ENCODE measurements at regions not wholly inside any gene's neighbourhood (a gene's known extent, or its start where the extent isn't known, plus 50 kb on each side); places are given as distances from the start of the nearest gene placed in this dataset.

- DNase-seq (no peak), ATAC-seq (ENCODE audit: insufficient read depth, low FRiP score) (no peak)
- 89 to 90% methylated on average over 1 of the region's 1 CpG for WGBS, 2 donors
- Histone ChIP-seq H3K27me3 (ENCODE audit: control insufficient read depth in 3 of 3, insufficient read depth in 3 of 3, low read length in 2 of 3) (no peaks in the 10 kb centered on the region), H3K4me3 (no peak overlapping the region), H3K27ac (ENCODE audit: low read depth in 1 of 2, low read length in 1 of 2) (no peak overlapping the region), H3K36me3 (ENCODE audit: control insufficient read depth in 4 of 4, insufficient read depth in 4 of 4, low read length in 4 of 4) (no peaks in the 10 kb centered on the region), H3K9ac (ENCODE audit: insufficient read depth in 1 of 2, low read length in 2 of 2) (no peak overlapping the region), H3K9me3 (ENCODE audit: control insufficient read depth in 4 of 4, insufficient read depth in 3 of 4, low read length in 3 of 4) (no peaks in the 10 kb centered on the region), H3K4me1 (ENCODE audit: control insufficient read depth in 5 of 5, insufficient read depth in 5 of 5, low read length in 5 of 5) (no peaks in the 10 kb centered on the region)
- no peak for TF ChIP-seq CTCF (IDR thresholded peaks at IDR 0.05; ENCODE audit: control extremely low read depth, extremely low read depth)
Measured at GRCh38 chr4:134720030-134720429, 518.4 kb upstream of the PABPC4L start.

GRCh38 chr4:134708616-134709015 is 507.0 kb upstream of the PABPC4L start:
- no peaks in the 10 kb centered on the region for H3K4me1 ChIP-seq (ENCODE audit: control insufficient read depth in 5 of 5, insufficient read depth in 5 of 5, low read length in 5 of 5)
- H3K27me3 ChIP-seq (ENCODE audit: control insufficient read depth in 3 of 3, insufficient read depth in 3 of 3, low read length in 2 of 3) = no peaks in the 10 kb centered on the region
- H3K9ac ChIP-seq (ENCODE audit: insufficient read depth in 1 of 2, low read length in 2 of 2) = no peak overlapping the region
- H3K36me3 ChIP-seq (ENCODE audit: control insufficient read depth in 4 of 4, insufficient read depth in 4 of 4, low read length in 4 of 4) = no peaks in the 10 kb centered on the region
- H3K27ac ChIP-seq (ENCODE audit: low read depth in 1 of 2, low read length in 1 of 2) = no peak overlapping the region
- no peak overlapping the region for H3K4me3 ChIP-seq
- DNase-seq (no peak), ATAC-seq (ENCODE audit: insufficient read depth, low FRiP score) (no peak)
- TF ChIP-seq CTCF (IDR thresholded peaks at IDR 0.05; ENCODE audit: control extremely low read depth, extremely low read depth) = no peak
- H3K9me3 ChIP-seq (ENCODE audit: control insufficient read depth in 4 of 4, insufficient read depth in 3 of 4, low read length in 3 of 4) = peaks cover 0 to 3% (median 1%) of the 10 kb centered on the region in 4 donors

DNA sequence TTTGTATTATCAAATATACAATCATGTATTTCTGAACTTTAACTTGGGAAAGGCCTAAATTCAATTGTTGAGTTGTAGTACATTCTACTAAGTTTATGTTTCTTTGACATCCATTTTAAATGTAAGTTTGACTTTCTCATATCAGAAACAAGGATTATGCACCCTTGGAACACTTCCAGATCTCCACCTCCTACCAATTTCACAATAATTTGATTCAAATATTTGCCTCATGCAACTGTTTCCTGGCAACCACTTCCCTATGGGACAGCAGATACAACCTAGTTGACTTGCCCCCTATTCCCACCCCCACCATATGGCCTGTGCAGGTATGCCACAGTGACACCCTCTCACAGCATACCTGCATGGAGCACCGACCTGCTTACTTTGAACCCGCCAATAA is 506.4 kb upstream of the PABPC4L start:
- Histone ChIP-seq H3K27me3 (ENCODE audit: control insufficient read depth in 3 of 3, insufficient read depth in 3 of 3, low read length in 2 of 3) (no peaks in the 10 kb centered on the region), H3K27ac (ENCODE audit: low read depth in 1 of 2, low read length in 1 of 2) (no peak overlapping the region), H3K36me3 (ENCODE audit: control insufficient read depth in 4 of 4, insufficient read depth in 4 of 4, low read length in 4 of 4) (no peaks in the 10 kb centered on the region), H3K4me3 (no peak overlapping the region), H3K9me3 (ENCODE audit: control insufficient read depth in 4 of 4, insufficient read depth in 3 of 4, low read length in 3 of 4) (peaks cover 0 to 3% (median 1%) of the 10 kb centered on the region in 4 donors), H3K9ac (ENCODE audit: insufficient read depth in 1 of 2, low read length in 2 of 2) (no peak overlapping the region), H3K4me1 (ENCODE audit: control insufficient read depth in 5 of 5, insufficient read depth in 5 of 5, low read length in 5 of 5) (no peaks in the 10 kb centered on the region)
- WGBS, 2 donors = 88 to 94% methylated on average over 2 of the region's 2 CpGs
- no peak for TF ChIP-seq CTCF (IDR thresholded peaks at IDR 0.05; ENCODE audit: control extremely low read depth, extremely low read depth)
- ATAC-seq (ENCODE audit: insufficient read depth, low FRiP score) = no peak
- DNase-seq = peak in 2 of 3 donors; percentile 1 to 6

DNA sequence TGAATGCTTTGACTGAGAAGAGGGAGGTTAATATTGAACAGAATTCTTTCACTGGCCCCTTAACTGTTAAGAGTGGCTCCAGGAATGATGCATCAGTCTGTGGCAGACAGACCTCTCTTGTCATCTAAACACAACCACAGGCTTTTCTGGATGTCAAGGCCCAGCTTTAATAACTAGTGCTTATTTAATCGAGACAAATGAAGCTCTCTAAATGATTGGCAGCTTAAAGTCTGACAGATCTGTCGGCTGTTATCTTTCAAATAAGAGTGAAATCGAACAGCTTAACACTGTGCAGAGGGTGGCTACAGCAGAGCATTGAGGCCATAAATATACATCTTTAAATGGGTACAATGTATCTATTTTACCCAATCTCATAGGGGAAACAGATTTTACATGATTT is 500.8 kb upstream of the PABPC4L start:
- no peak for TF ChIP-seq CTCF (IDR thresholded peaks at IDR 0.05; ENCODE audit: control extremely low read depth, extremely low read depth)
- DNase-seq (no peak), ATAC-seq (ENCODE audit: insufficient read depth, low FRiP score) (no peak)
- Histone ChIP-seq H3K27ac (ENCODE audit: low read depth in 1 of 2, low read length in 1 of 2) (no peak overlapping the region), H3K9ac (ENCODE audit: insufficient read depth in 1 of 2, low read length in 2 of 2) (no peak overlapping the region), H3K9me3 (ENCODE audit: control insufficient read depth in 4 of 4, insufficient read depth in 3 of 4, low read length in 3 of 4) (peaks cover 0 to 2% (median 0%) of the 10 kb centered on the region in 4 donors), H3K4me3 (no peak overlapping the region), H3K36me3 (ENCODE audit: control insufficient read depth in 4 of 4, insufficient read depth in 4 of 4, low read length in 4 of 4) (no peaks in the 10 kb centered on the region), H3K27me3 (ENCODE audit: control insufficient read depth in 3 of 3, insufficient read depth in 3 of 3, low read length in 2 of 3) (no peaks in the 10 kb centered on the region), H3K4me1 (ENCODE audit: control insufficient read depth in 5 of 5, insufficient read depth in 5 of 5, low read length in 5 of 5) (no peaks in the 10 kb centered on the region)
- 75 to 81% methylated on average over 3 of the region's 3 CpGs for WGBS, 2 donors
